CD4-positive, alpha-beta T cell treated with Interleukin-4 for 4 hours (primary cell): ENCODE measurements at regions not wholly inside any gene's neighbourhood (a gene's known extent, or its start where the extent isn't known, plus 50 kb on each side); places are given as distances from the start of the nearest gene placed in this dataset.
A peak's percentile ranks its signal among the peaks of the same experiment; 100 is the strongest.
"Not testable (repeated sequence)": the region's sequence is repeated elsewhere in the genome, so short reads cannot be mapped to it uniquely, and the experiment has no call there.

Experiments
- DNase-seq: peaks from one replicate; pipeline ENCODE4 v3.0.0-alpha.2; 2020

DNA sequence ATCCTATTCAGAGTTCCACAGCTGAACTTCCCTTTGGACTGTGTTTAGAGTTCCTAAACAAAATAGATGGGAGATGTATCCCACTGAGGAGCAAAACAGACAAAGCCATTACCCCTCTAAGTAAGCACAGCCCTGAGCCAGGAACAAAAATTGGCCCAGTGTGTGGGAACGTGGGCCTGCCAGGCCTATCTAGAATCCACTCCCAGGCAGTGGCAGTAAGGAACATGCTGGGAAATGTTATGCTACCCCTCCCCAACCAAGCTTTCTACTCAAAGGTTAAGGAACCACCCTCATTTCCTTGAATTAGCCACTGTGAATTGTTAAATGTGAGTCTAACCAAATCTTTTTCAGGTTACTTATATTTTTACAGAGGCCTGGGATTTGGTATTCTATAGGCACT lies 405.1 kb upstream of the PTGER4 start:
- DNase-seq = no peak

DNA sequence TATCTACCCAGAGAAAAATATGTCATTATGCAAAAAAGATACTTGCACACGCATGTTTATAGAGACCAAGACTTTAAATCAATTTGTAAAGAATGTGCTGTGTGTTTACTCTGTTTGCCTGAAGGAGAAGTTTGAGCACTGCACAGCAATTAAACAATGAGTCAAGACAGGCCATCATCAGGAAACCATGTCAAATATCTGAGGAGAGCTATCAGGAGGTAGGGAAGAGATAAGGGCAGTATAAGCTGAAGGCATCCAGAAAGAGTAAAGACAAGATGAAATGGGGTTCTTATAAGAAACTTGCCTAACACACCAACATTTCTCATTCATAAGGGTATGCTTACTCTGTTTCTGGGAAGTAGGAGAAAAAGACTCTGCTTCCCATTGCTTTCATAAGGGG lies 405.8 kb upstream of the PTGER4 start:
- no peak for DNase-seq

DNA sequence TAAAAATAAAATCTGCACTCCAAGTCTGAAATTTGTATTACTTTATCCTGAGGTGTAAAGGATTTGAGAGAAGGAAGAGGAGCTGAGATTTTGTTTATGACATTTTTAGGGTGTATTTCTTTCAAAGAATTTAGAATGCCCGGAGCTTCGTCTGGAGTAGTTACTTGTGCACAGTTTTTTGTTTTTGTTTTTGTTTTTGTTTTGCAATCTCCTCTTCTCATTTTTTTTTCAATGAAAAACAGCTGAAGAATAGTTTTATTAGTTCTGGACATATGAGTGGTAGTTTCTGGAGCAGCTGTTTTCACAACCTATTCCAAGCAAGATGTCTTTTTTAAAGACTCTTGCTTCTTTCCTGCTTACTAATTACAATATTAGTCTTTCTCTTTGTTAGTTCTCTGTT lies 408.2 kb upstream of the PTGER4 start:
- no peak for DNase-seq

DNA sequence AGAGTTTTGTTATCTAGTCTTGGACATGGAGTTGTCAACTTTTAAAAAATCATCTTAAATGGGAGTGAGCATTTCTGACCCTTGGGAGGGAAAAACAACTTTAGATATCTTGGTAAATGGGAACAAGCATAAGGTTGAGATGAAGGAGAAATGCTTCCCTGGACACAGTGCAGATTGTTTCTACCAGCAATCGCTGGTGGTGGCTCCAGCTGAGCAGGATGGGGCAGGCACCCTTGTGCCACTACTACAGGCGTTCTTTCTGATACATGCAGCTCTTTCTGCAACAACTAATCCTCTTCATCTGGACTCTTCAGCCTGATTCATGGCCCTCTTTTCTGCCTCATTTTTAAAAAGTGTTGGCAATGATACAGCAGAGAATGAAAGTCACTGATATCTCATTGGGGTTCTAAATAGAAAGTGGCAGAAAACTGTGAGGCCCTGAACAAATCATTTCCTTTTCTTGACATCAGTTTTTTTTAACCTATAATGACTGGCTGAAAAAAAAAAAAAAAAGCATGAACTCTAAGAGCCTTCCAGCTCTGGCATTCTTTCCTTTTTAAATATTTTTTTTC lies 409.4 kb upstream of the PTGER4 start:
- DNase-seq = no peak

DNA sequence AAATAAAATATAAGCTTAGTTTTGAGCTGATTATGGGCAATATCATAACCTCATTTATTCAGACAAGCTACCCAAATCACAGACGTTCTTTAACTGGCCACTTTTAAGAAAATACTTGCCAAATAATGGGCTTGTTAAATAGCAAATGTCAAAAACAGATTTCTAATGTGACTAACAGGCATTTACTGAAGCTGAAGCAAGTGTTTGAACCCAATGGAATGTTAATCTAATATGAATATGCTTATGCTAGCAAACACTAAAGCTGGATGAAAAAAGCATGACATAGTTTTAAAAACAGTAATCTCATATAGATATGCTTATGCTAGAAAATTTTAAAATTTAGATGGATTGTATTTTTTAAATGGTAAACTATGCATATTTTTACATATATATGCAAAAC lies 411.6 kb upstream of the PTGER4 start:
- no peak for DNase-seq

DNA sequence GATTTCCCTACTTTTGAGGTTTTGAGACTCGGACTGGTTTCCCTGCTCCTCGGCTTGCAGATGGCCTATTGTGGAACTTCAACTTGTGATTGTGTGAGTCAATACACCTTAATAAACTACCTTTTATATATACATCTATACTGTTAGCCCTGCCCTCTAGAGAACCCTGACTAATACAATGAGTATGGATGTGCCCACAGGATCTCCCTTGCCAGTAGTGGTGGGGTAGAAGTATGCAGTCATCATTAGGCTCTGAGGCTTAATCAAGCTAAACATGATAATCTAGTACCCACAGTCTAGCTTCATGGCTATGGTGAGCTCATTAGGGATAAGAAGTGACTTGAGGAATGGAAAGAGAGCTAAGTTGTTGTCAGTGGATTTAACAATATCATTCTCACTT lies 412.8 kb upstream of the PTGER4 start:
- no peak for DNase-seq

DNA sequence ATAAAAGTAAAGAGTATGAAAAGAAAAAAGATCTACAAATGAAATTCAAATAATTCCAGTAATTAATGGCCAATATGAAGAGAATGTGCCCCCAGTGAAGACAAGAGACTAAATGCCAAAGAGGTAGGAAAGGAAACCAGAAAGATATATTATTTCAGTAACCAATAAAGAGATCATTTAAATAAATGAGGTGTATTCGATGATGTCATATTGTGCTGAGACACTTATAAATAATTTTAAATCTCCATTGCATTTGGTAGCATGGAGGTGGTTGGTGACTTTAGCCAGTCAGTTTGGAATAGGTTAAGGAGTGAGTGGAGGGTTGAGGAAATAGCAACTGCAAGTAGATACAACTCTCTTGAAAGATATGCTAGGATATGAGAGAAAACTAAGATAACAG lies 417.7 kb upstream of the PTGER4 start:
- DNase-seq = no peak

DNA sequence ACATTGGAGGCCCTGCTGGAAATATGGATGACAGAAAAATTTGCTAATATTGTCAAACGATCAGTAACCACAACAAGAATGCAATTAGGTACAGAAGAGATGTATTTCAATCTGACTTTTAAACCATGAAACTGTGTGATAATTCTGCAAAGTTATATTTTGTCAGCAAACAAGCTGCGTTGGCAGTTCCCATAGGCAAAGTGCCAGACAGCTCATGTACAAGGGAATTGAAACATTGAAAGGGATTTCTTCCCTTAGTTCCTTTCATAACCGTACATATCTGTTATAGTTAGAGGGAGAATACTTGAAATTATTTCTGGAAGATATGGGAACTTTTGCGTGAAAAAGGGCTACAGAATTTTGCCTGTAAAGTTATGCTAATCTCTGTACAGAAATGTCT lies 419.4 kb upstream of the PTGER4 start:
- DNase-seq = no peak

DNA sequence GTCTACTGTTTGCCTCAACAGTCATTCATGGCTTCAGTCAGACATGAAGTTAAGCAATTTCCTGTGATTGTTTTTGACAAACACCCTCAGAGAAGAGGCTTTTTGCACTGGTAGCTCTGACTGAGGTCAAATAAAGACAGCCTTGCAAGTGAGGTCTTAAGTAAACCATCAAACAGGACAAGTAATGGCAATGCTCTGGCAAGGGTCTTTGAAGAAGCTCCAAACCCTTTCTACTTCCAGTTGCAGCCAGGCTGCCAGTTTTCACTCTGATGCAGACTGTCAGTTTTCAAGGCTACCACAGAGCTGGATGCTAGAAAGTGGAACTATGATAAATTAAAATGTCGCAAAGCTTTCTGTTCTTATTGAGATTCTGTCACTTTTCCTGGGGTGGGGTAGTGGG lies 421.5 kb upstream of the PTGER4 start:
- peak; percentile 10 for DNase-seq

DNA sequence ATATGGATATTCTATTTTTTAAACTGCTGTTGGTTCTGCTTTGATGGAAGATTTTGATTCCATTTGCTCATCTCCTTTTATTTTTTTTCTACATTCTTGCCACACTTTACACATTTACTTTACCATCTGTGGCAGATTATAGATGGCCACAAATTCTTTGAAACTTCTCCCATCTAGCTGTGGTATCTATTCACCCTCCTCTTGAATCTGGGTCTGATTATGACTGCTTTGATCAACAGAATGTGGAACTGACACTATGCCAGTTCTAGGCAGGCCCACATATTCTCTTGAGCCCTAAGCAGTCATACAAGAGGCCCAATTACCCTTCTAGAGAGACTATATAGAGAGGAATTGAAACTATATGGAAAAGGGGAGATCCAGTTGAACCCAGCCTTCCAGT lies 439.0 kb upstream of the PTGER4 start:
- no peak for DNase-seq

DNA sequence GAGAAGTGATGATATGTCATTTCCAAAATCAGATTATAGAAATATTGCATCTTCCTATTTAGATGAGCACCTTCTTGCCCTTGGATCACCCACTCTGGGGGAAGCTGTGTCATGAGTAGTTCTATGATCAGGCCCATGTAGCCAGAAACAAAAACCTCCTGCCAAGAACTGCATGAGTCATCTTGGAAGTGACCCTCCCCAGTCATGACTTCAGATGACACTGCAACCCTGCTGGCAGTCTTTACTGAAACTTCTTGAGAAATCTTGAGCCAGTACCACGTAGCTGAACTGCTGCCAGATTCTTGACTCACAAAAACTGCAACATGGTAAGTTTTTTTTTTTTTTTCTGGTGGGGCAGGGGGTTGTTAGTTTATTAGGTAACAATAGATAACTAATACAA lies 439.6 kb upstream of the PTGER4 start:
- DNase-seq = no peak

DNA sequence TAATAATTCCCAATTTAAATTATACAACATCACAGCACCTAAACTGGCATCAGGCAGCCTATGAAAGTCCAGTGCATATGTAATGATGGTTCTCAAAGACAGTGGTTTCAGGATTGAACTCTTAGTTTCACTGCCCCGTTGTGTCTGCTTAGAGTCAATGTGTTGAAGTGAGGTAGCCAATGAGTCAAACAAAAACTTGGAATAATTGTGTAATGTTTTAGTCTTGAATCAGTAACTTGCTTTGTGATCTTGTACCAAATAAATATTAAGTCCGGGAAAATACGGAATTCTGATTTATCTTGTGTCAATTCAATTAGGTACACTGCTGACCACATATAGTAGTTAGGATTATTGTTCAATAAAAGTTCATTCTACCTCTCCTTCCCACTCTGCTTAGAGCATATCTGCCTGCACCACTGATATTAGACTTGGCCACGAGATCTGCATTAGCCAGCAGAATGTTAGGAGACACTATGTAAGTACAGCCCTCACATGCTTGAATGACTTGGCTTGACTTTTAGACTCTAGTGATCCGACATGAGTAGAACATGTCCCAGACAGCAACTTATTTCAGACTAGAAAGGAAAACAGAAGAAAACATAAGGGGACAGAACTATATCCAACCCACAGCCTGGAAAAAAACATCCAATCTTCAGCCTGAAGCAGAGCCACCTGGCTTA lies 441.5 kb upstream of the PTGER4 start:
- DNase-seq = no peak

DNA sequence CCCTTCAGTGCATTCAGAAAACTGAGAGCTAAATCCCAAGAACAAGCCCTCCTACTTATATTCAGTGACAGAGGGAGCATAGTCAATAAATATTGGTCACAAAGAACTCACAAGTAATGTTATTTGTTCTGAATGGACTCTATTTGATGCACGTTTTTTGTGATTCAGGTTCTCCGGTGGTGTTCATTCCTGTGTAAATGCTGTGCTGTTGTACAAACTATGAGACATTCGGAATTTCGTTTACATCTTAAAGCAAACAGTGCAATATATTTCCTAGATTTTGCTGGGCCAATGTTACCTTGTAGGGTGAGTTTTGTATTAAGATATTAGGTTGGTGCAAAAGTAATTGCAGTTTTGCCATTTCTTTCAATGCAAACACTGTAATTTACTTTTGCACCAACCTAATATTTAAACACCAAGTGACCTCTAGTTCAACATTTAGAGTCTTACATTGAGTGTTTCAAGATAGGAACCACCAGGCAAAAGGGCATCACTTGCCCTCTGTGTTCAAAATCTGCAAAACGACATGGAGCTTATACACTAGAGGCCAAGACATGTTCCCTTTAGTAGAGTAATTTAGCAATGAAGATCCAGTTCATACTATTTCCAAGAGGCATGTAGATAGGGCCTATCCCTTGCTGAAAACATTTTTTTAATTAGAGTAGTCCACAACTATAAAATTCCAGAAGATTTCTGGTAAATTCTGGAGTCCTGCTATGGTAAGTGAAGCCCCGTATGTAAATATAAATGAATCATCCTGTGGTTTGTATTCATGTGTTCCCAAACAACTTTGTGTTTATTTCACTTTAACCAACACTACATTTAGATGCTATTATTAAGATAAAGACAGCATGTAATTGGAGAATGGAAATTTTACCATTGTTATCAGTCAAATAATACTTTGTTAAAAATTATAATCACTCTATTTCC lies 444.0 kb upstream of the PTGER4 start:
- no peak for DNase-seq

DNA sequence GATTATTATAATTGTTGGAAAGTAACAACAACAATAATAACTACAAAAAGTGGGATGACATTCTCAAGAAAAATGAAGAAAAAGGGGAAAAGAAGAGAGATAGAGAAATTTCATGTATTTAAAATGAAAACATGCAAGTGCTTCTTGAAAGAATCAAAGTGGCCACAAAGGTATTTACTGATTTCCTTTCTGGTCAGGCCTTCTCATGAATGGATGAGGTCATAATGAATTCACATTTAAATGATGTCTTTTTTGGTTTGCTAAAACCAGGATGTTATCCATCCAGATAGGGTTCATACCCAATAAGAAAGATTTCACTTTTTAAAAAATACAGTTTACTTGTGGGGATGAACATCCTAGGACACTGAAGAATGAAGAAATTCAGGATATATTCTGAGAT lies 446.4 kb upstream of the PTGER4 start:
- no peak for DNase-seq

DNA sequence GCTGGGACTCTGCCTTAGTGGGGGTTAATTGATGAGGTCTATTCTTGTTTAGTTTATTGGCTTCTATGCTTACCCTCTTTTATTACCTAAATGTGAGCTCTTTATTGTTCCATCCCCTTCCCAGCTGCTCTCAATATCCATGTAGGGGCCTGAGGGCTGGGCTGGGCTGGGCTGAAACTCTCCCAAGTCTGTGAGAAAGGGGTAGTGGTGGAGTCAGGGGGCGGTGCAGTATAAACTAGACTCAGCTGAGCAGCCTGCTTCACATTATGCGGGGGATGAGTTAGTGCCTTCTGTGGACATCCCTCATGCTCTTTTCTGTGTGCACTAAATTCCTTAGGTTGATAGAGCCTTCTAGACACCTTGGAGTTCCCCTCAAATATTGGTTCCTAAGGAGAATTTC lies 451.8 kb upstream of the PTGER4 start:
- no peak for DNase-seq

DNA sequence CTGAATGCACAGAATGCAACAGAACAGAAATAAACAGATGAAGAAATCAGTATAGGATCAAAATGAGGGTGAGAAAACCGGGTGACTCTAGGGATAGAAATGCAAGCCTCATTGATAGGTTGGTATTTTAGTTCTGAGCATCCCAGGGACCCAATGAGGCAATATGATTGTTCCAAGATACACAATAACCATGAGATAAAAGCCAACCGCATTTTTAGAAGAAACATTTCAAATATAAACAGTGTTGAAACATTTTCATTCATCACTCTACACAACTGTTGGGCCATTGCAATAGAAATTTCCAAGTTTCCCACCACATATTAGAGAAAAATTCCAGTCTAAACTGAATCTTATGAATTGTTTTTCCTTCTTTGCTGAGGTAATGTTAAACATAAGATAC lies 452.3 kb upstream of the PTGER4 start:
- DNase-seq = no peak

DNA sequence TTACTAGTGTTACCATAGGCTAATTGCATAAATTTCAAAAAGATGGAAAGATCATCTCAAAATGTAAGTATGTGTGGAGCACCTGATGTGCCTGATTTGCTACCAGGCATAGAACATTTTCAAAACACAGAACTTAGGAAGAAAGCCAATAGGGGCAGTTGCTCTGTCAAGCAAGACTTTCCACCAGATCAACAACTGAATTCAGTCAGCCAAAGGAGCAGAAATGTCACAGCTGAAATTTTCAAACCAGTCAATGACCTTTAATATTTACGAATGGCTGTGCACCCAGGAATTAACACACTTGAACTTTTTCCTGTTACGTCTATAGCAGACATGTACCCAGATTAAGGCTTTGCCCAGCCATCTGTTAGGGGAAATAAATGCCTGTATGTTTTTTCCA lies 452.8 kb upstream of the PTGER4 start:
- no peak for DNase-seq

DNA sequence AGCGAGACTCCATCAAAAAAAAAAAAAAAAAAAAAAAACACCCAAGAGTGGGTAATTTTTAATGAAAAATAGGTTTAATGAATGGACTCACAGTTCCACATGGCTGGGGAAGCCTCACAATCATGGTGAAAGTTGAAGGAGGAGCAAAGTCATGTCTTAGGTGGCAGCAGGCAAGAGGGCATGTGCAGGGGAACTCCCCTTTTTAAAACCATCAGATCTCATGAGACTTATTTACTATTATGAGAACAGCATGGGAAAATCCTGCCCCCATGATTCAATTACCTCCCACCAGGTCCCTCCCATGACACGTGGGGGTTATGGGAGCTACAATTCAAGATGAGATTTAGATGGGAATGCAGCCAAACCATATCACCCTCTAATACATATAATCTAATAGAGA lies 454.6 kb upstream of the PTGER4 start:
- DNase-seq = not testable (repeated sequence)

DNA sequence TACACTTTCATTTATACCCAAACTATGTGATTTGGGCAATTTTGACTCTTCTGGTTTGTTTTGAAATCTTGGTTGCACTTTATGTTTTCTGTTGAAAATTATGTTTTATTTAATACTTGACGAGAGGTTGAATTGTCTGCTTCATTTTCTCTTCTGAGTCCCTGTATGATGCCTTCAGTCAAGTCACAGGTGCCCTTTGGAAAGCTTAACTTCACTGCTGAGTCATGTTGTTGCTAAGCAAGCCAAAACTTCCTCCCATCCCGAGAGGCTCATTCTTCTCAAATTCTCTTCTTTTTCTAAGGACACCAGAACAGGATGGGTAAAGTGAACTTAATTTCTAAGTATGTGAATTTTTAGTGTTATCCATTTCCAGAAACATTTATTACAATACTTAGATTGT lies 455.3 kb upstream of the PTGER4 start:
- no peak for DNase-seq

DNA sequence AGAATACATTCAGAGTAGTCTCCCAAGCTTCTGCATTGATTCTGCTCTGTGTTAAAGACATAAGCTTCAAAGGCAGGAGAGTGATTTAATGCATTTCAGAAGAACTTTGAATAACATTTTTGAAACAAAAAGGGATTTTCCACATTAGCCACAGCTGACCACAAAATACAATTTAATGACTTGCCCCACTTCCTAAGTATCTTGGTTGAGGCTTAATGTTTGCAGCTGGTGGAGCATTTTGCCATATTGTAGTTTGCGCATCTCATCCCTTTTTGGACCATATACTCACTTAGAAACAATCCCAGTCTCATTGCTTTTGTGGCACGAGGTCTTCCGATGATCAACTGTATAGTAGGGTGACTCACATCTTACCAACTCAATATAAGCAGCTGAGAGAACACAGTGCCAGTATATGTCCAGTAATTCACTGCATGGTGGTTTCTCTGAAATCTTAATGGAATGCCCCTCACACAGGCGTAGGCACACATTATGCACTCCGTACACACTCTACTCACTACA lies 455.8 kb upstream of the PTGER4 start:
- DNase-seq = peak; percentile 77

DNA sequence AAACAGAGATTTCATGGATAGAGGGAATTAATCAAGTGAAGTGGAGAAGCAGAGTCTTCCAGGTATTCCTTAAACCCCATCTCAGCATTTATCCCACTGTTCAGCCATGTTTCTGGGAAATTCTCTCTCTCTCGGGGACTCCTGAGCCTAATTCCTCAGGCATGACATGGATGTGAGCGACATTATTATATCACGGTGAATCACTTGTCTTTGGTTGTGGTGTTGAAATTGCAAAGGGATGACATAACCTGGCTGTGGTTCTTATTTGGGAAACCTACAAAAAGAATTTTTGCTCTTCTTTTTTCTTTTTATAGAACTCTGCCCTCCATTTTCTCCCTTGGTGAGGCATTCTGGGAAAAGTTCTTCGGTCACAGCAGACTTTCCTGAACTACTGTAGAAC lies 457.9 kb upstream of the PTGER4 start:
- no peak for DNase-seq

DNA sequence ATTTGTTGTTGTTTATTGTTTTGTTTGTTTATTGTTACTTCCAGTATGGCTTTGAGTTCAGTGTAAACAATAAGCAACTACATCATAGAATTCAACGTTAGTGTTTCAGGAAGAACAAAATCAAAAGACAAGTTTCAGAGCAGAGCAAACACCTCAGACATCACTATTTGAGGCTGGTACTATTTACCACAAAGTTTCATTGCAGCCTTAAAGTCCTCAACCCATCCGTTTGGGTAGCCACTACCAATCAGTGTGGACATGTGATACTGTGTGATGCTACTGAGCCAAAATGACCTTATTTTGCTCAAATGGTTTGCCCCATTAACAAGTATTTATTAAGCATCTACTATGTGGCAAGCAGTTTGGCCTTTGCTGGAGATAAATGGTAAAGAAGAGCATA lies 458.5 kb upstream of the PTGER4 start:
- DNase-seq = no peak

DNA sequence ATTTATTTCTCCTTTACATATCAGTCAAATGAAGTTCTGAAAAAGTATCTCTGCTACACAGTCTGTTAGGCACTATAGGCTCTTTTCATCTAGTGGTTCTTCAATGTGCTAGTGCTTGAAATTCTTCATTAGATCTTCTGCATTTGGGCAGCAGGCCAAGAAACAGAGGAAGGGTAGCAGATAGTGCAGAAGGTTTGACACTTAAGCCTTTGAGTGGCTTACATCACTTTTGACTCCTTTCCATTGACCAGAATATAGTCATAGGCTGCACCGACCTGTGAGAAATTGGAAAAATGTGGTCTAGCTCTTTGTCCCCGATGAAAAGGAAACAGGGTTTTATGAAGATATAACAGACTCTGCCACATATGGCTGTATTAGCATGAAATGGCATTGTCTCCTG lies 459.5 kb upstream of the PTGER4 start:
- DNase-seq = no peak

DNA sequence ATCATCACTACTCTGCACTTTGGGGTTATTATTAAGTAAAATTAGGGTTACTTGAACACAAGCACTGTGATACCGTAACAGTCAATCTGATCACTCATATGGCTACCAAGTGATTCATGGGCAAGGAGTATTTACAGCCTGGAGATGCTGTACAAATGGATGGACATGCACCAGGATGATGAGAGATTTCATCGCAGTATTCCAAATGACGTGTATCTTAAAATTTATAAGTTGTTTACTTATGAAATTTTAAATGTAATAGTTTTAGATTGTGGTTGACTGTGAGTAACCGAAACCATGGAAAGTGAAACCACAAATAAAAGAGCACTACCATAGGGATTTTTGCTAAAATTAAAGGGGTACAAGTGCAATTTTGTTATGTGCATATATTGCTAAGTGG lies 462.2 kb upstream of the PTGER4 start:
- DNase-seq = peak; percentile 15
